GM13977 (cell line): ENCODE measurements at regions not wholly inside any gene's neighbourhood (a gene's known extent, or its start where the extent isn't known, plus 50 kb on each side); places are given as distances from the start of the nearest gene placed in this dataset.
A peak's percentile ranks its signal among the peaks of the same experiment; 100 is the strongest.

Experiments used
- DNase-seq: peaks from one replicate; pipeline ENCODE4 v3.0.0; 2012; ENCODE audit warnings: low spot score
- in situ Hi-C: fragments of 300-500 bp; cut with MboI; formaldehyde crosslinking; loops from one replicate; pipeline ENCODE4 v1.12.0; 2022; ENCODE audit warnings: low sequenced_read_pairs, low pct_unique_long_range_greater_than_20kb, mixed read lengths, inconsistent platforms; ENCODE audit not compliant: unreplicated experiment
- TF ChIP-seq, protein P1 (sequence below): IDR thresholded peaks from 2 replicates; pipeline ENCODE4 v1.5.1; 2012; ENCODE audit warnings: mild to moderate bottlenecking, control low read depth; ENCODE audit not compliant: insufficient read depth; ENCODE audit errors: extremely low read depth, missing control alignments

DNA sequence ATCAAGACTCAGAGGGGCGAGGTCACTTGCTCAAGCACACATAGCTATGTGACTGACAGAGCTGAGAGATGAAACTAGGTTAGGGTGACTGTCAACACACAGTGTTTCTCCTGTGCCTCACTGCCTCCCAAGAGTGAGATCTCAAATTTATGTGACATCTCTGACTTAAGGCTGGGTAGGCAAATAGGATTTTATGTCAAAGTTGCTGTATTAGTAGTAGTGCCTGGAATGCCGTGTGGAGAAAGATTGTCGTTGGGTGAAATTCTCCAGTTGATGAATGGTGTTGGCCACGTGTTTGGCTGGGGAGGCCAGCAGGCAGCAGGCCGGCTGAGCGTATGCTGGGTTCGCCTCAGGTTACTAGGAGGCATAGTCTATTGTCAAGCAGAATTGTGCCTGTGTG is 148.3 kb upstream of the BMPER start:
- TF ChIP-seq, protein P1, sequence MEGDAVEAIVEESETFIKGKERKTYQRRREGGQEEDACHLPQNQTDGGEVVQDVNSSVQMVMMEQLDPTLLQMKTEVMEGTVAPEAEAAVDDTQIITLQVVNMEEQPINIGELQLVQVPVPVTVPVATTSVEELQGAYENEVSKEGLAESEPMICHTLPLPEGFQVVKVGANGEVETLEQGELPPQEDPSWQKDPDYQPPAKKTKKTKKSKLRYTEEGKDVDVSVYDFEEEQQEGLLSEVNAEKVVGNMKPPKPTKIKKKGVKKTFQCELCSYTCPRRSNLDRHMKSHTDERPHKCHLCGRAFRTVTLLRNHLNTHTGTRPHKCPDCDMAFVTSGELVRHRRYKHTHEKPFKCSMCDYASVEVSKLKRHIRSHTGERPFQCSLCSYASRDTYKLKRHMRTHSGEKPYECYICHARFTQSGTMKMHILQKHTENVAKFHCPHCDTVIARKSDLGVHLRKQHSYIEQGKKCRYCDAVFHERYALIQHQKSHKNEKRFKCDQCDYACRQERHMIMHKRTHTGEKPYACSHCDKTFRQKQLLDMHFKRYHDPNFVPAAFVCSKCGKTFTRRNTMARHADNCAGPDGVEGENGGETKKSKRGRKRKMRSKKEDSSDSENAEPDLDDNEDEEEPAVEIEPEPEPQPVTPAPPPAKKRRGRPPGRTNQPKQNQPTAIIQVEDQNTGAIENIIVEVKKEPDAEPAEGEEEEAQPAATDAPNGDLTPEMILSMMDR = no peak
- in situ Hi-C loops = no loop called here
- DNase-seq = no peak

- in situ Hi-C loops = no loop called here
- DNase-seq = peak; percentile 34
- TF ChIP-seq, protein P1 = peak; percentile 51
Measured at GRCh38 chr7:33757563-33758165, 147.7 kb upstream of the BMPER start.

DNA sequence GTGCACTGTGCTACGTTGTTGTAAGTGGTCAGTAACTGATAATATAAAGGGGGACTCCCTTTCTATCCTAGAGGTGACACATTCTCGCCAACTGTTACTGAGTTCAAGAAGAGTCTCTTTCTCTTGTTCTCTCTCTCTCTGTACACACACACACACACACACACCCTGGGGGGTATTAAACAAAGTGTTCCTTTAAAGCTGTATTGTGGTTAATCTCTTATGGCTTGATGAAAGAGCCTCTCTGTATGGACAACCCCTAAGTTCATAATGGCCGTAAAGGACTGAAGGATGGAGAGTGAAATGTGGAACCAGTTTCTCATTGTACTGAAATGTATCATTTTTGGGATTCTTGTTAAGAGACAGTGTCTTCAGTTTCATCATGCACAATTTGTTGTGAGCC is 145.2 kb upstream of the BMPER start:
- in situ Hi-C loops = no loop called here
- TF ChIP-seq, protein P1 = no peak
- no peak for DNase-seq

DNA sequence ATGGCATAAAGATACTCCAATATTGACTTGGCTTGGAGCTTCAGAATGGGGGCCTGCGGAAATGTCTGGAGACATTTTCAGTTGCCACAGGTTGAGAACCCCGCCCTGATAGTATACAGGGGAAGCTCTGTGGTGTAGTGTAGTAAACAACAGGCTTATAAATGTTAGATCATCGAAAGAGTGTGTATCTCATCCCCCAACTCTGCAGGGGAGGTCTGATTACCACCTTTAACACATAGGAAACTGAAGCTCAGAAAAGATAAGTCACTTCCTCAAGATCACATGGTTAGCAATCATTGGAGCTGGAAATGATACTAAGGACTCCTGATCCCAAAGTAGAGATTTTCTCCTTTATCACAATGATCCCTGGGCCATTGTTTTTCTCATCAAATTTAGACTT is 144.5 kb upstream of the BMPER start:
- DNase-seq = no peak

DNA sequence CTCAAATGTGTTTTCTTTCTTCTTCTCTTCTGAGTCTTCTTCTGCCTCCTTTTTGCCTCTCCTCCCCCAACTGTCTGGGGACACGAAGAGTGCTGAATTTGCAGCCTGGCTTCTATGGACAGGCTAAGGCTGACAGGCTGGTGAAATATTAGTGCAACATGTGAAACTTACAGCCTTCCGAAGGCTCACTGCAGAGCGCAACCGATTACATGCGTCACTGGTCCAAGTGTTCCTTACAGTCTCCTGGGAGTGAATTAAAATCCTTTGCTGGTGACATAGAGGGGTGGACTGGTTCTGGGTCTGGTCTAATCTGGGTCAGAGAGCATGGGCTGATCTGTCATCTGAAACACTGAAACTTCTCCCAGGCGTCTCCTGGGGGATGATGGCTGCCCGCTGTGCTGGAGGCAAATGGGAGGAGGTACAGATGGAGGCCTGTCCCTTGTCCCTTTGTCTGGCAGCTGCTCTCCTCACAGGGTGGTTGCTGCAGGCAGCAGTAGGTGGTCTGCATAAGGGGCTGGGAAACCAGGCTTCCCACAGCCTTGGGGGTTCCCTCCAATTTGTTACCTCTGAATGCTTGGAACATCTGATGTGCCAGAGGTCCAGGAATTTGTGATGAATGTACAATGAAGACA is 143.8 kb upstream of the BMPER start:
- TF ChIP-seq, protein P1 = no peak
- in situ Hi-C loops = no loop called here
- no peak for DNase-seq

More for the DNA sequence above, 144.5 kb upstream of the BMPER start:
- TF ChIP-seq, protein P1 = no peak
- in situ Hi-C loops = no loop called here

DNA sequence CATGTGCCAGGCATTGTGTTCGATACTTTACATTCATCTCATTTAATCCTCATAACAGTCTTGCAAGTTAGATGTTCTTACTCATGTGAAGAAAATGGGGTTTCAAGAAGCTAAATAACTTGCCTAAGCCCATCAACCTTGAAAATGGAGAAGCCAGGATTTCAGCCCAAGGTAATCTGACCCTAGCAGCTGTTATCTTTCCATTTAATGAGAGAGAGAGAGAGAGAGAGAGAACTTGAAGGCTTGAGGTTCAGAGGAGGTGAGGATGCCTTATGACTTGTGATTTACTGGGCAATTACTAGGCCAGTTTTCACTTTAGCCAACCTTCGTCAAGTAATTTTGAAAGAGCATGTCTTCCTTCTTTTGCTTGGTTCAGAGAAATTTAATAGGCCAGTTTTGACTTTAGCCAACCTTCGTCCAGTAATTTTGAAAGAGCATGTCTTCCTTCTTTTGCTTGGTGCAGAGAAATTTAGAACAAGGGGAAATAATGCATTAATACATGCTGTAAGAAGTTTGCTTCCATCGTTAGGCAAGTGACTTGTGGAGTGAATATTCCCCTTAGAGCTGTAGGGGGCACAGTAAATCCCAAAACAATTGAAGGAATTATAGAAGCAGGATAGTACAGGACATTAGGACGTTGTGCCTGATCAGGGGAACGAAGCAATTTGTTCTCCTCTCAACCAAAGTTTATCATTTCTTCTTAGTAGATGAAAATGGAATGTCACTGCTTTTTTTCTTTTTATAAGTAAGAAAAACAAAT is 143.0 kb upstream of the BMPER start:
- in situ Hi-C loops = no loop called here
- DNase-seq = no peak
- TF ChIP-seq, protein P1 = no peak
